ENCODE measurements at regions not wholly inside any gene's neighbourhood (a gene's known extent, or its start where the extent isn't known, plus 50 kb on each side); places are given as distances from the start of the nearest gene placed in this dataset.

- DNase-seq (ENCODE audit: low spot score in 2 of 2), result peak; percentile 80 to 90
- no peaks in the 10 kb centered on the region for H3K27me3 ChIP-seq (ENCODE audit: low read depth)
- peaks cover 9% of the 10 kb centered on the region for H3K4me1 ChIP-seq
- no peaks in the 10 kb centered on the region for H3K36me3 ChIP-seq (replicated peaks)
- no peaks in the 10 kb centered on the region for H3K9me3 ChIP-seq
- H3K4me3 ChIP-seq, result peak overlapping the region; percentile 11; the same call in 1 of the 2 replicates
- in situ Hi-C loops (cut with MboI; ENCODE audit: low sequenced_read_pairs), result no loop called here
Observed at GRCh38 chr11:64449381-64450167, 90.6 kb downstream of the RPS6KA4 start.

- no peak for DNase-seq (ENCODE audit: low spot score in 2 of 2)
- in situ Hi-C loops (cut with MboI; ENCODE audit: low sequenced_read_pairs), result no loop called here
- Histone ChIP-seq H3K36me3 (replicated peaks) (no peaks in the 10 kb centered on the region), H3K4me3 (no peak overlapping the region), H3K27me3 (ENCODE audit: low read depth) (no peaks in the 10 kb centered on the region), H3K4me1 (peaks cover 9% of the 10 kb centered on the region), H3K9me3 (no peaks in the 10 kb centered on the region)
Observed at GRCh38 chr11:64450168-64450560, 91.2 kb downstream of the RPS6KA4 start.

GRCh38 chr11:64451856-64452255 is 92.9 kb downstream of the RPS6KA4 start:
- H3K27me3 ChIP-seq (ENCODE audit: low read depth), result no peaks in the 10 kb centered on the region
- no peak overlapping the region for H3K4me3 ChIP-seq
- H3K9me3 ChIP-seq, result no peaks in the 10 kb centered on the region
- peaks cover 9% of the 10 kb centered on the region for H3K4me1 ChIP-seq
- no peak for DNase-seq (ENCODE audit: low spot score in 2 of 2)
- no peaks in the 10 kb centered on the region for H3K36me3 ChIP-seq (replicated peaks)
- in situ Hi-C loops (cut with MboI; ENCODE audit: low sequenced_read_pairs), result no loop called here

GRCh38 chr11:64453466-64453865 is 94.5 kb downstream of the RPS6KA4 start:
- Histone ChIP-seq H3K9me3 (no peaks in the 10 kb centered on the region), H3K27me3 (ENCODE audit: low read depth) (no peaks in the 10 kb centered on the region), H3K36me3 (replicated peaks) (no peaks in the 10 kb centered on the region), H3K4me3 (no peak overlapping the region), H3K4me1 (peaks cover 8% of the 10 kb centered on the region)
- DNase-seq (ENCODE audit: low spot score in 2 of 2), result no peak
- in situ Hi-C loops (cut with MboI; ENCODE audit: low sequenced_read_pairs), result no loop called here

GRCh38 chr11:64455456-64456261 is 96.7 kb downstream of the RPS6KA4 start:
- no peak for DNase-seq (ENCODE audit: low spot score in 2 of 2)
- H3K9me3 ChIP-seq, result no peaks in the 10 kb centered on the region
- no peaks in the 10 kb centered on the region for H3K4me1 ChIP-seq
- in situ Hi-C loops (cut with MboI; ENCODE audit: low sequenced_read_pairs), result no loop called here
- H3K27me3 ChIP-seq (ENCODE audit: low read depth), result no peaks in the 10 kb centered on the region
- H3K36me3 ChIP-seq (replicated peaks), result no peaks in the 10 kb centered on the region
- no peak overlapping the region for H3K4me3 ChIP-seq

GRCh38 chr11:64456509-64457320 is 97.8 kb downstream of the RPS6KA4 start:
- no peak for DNase-seq (ENCODE audit: low spot score in 2 of 2)
- Histone ChIP-seq H3K27me3 (ENCODE audit: low read depth) (no peaks in the 10 kb centered on the region; the same call in 1 of the 2 replicates), H3K4me1 (no peaks in the 10 kb centered on the region), H3K36me3 (replicated peaks) (no peaks in the 10 kb centered on the region), H3K9me3 (no peaks in the 10 kb centered on the region), H3K4me3 (no peak overlapping the region)
- in situ Hi-C loops (cut with MboI; ENCODE audit: low sequenced_read_pairs), result no loop called here

- Histone ChIP-seq H3K4me1 (no peaks in the 10 kb centered on the region), H3K36me3 (replicated peaks) (no peaks in the 10 kb centered on the region), H3K9me3 (no peaks in the 10 kb centered on the region), H3K4me3 (no peak overlapping the region), H3K27me3 (ENCODE audit: low read depth) (no peaks in the 10 kb centered on the region; the same call in 1 of the 2 replicates)
- DNase-seq (ENCODE audit: low spot score in 2 of 2), result no peak
- in situ Hi-C loops (cut with MboI; ENCODE audit: low sequenced_read_pairs), result no loop called here
Observed at GRCh38 chr11:64457416-64458010, 98.2 kb upstream of the SLC22A11 start.

GRCh38 chr11:64458997-64459396 is 96.7 kb upstream of the SLC22A11 start:
- no peaks in the 10 kb centered on the region for H3K9me3 ChIP-seq
- in situ Hi-C loops (cut with MboI; ENCODE audit: low sequenced_read_pairs), result no loop called here
- no peaks in the 10 kb centered on the region for H3K4me1 ChIP-seq
- no peaks in the 10 kb centered on the region; the same call in 1 of the 2 replicates for H3K27me3 ChIP-seq (ENCODE audit: low read depth)
- DNase-seq (ENCODE audit: low spot score in 2 of 2), result no peak
- H3K36me3 ChIP-seq (replicated peaks), result no peaks in the 10 kb centered on the region
- H3K4me3 ChIP-seq, result no peak overlapping the region

- in situ Hi-C loops (cut with MboI; ENCODE audit: low sequenced_read_pairs), result no loop called here
- DNase-seq (ENCODE audit: low spot score in 2 of 2), result no peak
- H3K9me3 ChIP-seq, result no peaks in the 10 kb centered on the region
Observed at GRCh38 chr11:64459609-64460008, 96.1 kb upstream of the SLC22A11 start.

GRCh38 chr11:64461081-64461480 is 94.7 kb upstream of the SLC22A11 start:
- no peak for DNase-seq (ENCODE audit: low spot score in 2 of 2)
- no peaks in the 10 kb centered on the region for H3K4me1 ChIP-seq
- no peaks in the 10 kb centered on the region for H3K36me3 ChIP-seq (replicated peaks)
- H3K9me3 ChIP-seq, result no peaks in the 10 kb centered on the region
- in situ Hi-C loops (cut with MboI; ENCODE audit: low sequenced_read_pairs), result no loop called here
- no peak overlapping the region for H3K4me3 ChIP-seq
- peaks cover 4% of the 10 kb centered on the region; the same call in 1 of the 2 replicates for H3K27me3 ChIP-seq (ENCODE audit: low read depth)

More at GRCh38 chr11:64459609-64460008, 96.1 kb upstream of the SLC22A11 start:
- H3K4me3 ChIP-seq, result no peak overlapping the region
- H3K27me3 ChIP-seq (ENCODE audit: low read depth), result peaks cover under 1% of the 10 kb centered on the region; the same call in 1 of the 2 replicates
- no peaks in the 10 kb centered on the region for H3K36me3 ChIP-seq (replicated peaks)
- H3K4me1 ChIP-seq, result no peaks in the 10 kb centered on the region

- in situ Hi-C loops (cut with MboI; ENCODE audit: low sequenced_read_pairs), result no loop called here
- peaks cover 13% of the 10 kb centered on the region for H3K27me3 ChIP-seq (ENCODE audit: low read depth)
- no peak overlapping the region for H3K4me3 ChIP-seq
- H3K9me3 ChIP-seq, result no peaks in the 10 kb centered on the region
- H3K36me3 ChIP-seq (replicated peaks), result no peaks in the 10 kb centered on the region
- no peak for DNase-seq (ENCODE audit: low spot score in 2 of 2)
- no peaks in the 10 kb centered on the region for H3K4me1 ChIP-seq
Observed at GRCh38 chr11:64466115-64466718, 89.5 kb upstream of the SLC22A11 start.

- Histone ChIP-seq H3K36me3 (replicated peaks) (no peaks in the 10 kb centered on the region), H3K9me3 (no peaks in the 10 kb centered on the region), H3K27me3 (ENCODE audit: low read depth) (peaks cover 15% of the 10 kb centered on the region; the same call in 1 of the 2 replicates), H3K4me1 (no peaks in the 10 kb centered on the region), H3K4me3 (no peak overlapping the region)
- DNase-seq (ENCODE audit: low spot score in 2 of 2), result no peak
- in situ Hi-C loops (cut with MboI; ENCODE audit: low sequenced_read_pairs), result no loop called here
Observed at GRCh38 chr11:64469288-64469687, 86.5 kb upstream of the SLC22A11 start.

Measured in HAP-1 (cell line).